Astrocyte of the spinal cord (primary cell): ENCODE measurements at regions not wholly inside any gene's neighbourhood (a gene's known extent, or its start where the extent isn't known, plus 50 kb on each side); places are given as distances from the start of the nearest gene placed in this dataset.

Experiments used
- DNase-seq: peaks from one replicate; pipeline ENCODE4 v3.0.0; 2011; ENCODE audit warnings: low read depth, low spot score
- H3K4me3 ChIP-seq: 2 replicates; pipeline ENCODE4 v1.5.1; 2011; ENCODE audit warnings: low read depth, mild to moderate bottlenecking, low read length, moderate library complexity
- in situ Hi-C: cut with HindIII; loops from 2 replicates; pipeline ENCODE4 v1.10.0; 2017; ENCODE audit warnings: low sequenced_read_pairs
- TF ChIP-seq, protein P1 (sequence below): IDR thresholded peaks from 2 replicates; pipeline ENCODE4 v1.5.1; 2012; ENCODE audit warnings: low read depth, mild to moderate bottlenecking, low read length, inconsistent platforms

DNA sequence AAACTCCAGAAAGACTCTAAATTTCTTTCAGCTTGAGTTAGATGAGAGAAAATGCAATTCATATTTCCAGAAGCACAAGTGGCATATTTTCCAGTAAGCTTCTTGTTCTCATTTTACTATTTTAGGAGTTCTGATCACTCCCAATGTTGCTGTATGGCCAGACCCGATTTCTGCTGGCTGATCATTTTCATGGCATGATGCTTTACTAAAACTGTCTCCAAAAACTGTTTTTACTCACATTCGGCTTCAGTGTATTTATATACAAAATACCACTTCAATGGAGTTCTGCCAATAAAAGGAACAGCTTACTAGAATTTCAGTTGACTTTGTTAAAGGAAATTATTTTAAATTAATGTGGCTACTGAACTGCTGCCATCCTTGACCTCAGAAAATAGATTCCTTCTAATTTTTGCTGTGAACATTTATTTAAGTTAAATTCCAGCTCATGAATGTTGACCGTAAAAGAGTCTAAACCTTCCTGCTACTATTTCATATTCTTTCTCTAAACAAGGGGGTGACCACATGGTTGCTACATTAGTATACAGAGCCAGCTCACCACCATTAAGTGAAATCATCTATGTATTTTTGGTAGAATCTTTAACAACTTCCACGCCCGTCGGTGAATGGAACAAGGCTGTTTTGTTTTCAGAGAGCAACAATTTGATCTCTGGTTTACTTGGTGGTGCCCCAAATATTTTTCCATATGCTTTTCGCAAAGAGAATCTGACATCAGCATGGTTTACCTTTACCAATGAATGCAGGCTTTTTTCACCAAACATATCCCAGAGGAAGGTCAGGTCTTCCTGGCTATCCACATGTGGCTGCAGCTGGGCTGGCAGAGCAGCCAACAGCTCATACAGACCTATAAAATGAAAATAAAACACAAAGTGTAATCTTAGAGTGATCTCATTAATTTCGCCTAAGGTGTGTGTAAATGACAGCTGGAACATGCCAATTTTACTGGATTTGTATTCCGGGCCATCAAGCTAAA lies 101.2 kb downstream of the MPP7 start:
- in situ Hi-C loops: no loop called here
- TF ChIP-seq, protein P1, sequence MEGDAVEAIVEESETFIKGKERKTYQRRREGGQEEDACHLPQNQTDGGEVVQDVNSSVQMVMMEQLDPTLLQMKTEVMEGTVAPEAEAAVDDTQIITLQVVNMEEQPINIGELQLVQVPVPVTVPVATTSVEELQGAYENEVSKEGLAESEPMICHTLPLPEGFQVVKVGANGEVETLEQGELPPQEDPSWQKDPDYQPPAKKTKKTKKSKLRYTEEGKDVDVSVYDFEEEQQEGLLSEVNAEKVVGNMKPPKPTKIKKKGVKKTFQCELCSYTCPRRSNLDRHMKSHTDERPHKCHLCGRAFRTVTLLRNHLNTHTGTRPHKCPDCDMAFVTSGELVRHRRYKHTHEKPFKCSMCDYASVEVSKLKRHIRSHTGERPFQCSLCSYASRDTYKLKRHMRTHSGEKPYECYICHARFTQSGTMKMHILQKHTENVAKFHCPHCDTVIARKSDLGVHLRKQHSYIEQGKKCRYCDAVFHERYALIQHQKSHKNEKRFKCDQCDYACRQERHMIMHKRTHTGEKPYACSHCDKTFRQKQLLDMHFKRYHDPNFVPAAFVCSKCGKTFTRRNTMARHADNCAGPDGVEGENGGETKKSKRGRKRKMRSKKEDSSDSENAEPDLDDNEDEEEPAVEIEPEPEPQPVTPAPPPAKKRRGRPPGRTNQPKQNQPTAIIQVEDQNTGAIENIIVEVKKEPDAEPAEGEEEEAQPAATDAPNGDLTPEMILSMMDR: no peak
- H3K4me3 ChIP-seq: no peak overlapping the region
- no peak for DNase-seq

GRCh38 chr10:28200775-28201174 lies 102.1 kb downstream of the MPP7 start:
- in situ Hi-C loops: no loop called here
- TF ChIP-seq, protein P1: no peak
- no peak overlapping the region for H3K4me3 ChIP-seq
- DNase-seq: no peak

DNA sequence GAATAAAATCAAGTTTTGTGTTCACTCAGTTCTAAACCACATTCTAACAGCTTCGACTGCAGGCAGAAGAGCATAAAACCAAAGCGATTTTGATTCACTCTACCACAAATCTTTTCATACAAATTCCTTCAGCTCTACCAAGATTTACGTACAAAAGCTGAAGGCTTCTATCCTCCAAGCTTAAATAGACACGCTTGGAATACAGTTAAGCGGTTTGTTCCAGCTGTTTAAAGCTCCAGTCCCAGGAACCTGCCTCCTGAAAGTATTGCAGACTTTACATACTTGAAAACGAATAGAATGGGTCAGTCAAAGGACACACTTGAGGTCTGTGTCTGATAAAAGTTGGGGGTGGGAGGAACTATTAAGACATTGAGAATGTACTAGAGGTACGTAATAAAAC lies 102.9 kb downstream of the MPP7 start:
- no peak for DNase-seq
- no peak overlapping the region for H3K4me3 ChIP-seq
- in situ Hi-C loops: no loop called here
- TF ChIP-seq, protein P1: no peak

- no peak for DNase-seq
- in situ Hi-C loops: no loop called here
Observed at GRCh38 chr10:28190196-28190595, 112.7 kb downstream of the MPP7 start.

GRCh38 chr10:28188526-28188925 lies 114.3 kb downstream of the MPP7 start:
- no peak overlapping the region for H3K4me3 ChIP-seq
- DNase-seq: no peak
- in situ Hi-C loops: no loop called here
- TF ChIP-seq, protein P1: no peak

More at GRCh38 chr10:28190196-28190595, 112.7 kb downstream of the MPP7 start:
- no peak overlapping the region for H3K4me3 ChIP-seq
- TF ChIP-seq, protein P1: no peak

DNA sequence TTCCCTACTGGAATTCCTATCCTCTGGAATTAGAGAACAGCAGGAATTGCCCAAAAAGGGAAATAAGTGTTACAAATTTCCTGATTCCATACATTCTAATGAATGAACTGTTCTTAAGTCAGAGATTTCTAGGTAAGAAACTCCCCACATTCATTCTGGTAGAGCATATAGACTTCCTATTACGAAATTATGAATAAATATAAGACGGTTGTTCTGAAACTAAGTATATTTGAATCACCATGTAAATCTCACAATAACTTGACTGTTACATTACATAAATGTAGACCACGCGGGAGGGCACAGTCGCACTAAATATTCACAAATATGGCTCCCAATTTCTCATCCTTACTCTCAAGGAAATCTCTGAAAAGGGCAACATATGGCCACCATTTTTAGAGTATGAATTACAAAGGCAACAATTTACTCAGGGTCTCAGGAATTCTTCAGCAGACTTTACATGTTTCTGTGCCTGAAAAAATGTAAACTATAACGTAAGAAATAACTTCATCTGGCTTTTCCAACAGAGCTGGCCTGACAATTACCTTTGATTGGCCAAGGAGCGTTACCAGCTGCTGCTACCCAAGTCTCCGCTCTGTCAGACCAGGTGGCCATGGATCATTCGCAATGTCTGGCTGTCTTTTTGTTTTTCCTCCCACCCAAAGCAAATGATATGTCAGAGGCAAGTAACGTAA lies 115.8 kb downstream of the MPP7 start:
- H3K4me3 ChIP-seq: no peak overlapping the region
- TF ChIP-seq, protein P1: no peak
- in situ Hi-C loops: no loop called here

More for the DNA sequence above, 115.8 kb downstream of the MPP7 start:
- DNase-seq: no peak
